ENCODE measurements at regions not wholly inside any gene's neighbourhood (a gene's known extent, or its start where the extent isn't known, plus 50 kb on each side); places are given as distances from the start of the nearest gene placed in this dataset.

DNA sequence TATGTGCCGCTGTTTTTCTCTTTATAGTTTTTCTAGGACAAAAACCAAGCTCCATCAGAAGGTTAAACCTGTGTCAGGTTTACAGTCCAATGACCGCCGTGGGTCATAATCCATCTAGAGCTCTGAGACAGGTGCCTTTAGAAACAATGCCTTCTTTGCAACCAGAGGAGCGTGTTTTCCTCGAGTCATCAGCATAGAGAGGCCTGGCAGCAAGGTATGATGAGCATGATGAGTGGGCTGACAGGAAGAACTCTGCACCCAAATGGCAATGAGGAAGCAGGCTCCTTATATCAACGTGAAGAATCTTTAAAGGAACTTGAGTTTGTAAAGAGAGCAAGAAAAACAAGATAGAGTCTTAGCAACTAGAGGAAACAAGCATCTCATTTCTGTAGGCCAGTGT lies 60.5 kb upstream of the NUDT4 start:
- Histone ChIP-seq H3K27me3 (no peaks in the 10 kb centered on the region), H3K4me3 (no peak overlapping the region), H3K4me1 (peaks cover 0 to 15% (median 6%) of the 10 kb centered on the region in 9 donors), H3K9me3 (no peaks in the 10 kb centered on the region), H3K27ac (no peak overlapping the region), H3K36me3 (no peaks in the 10 kb centered on the region)
- DNase-seq (no peak), ATAC-seq (no peak)
- TF ChIP-seq, protein P1, sequence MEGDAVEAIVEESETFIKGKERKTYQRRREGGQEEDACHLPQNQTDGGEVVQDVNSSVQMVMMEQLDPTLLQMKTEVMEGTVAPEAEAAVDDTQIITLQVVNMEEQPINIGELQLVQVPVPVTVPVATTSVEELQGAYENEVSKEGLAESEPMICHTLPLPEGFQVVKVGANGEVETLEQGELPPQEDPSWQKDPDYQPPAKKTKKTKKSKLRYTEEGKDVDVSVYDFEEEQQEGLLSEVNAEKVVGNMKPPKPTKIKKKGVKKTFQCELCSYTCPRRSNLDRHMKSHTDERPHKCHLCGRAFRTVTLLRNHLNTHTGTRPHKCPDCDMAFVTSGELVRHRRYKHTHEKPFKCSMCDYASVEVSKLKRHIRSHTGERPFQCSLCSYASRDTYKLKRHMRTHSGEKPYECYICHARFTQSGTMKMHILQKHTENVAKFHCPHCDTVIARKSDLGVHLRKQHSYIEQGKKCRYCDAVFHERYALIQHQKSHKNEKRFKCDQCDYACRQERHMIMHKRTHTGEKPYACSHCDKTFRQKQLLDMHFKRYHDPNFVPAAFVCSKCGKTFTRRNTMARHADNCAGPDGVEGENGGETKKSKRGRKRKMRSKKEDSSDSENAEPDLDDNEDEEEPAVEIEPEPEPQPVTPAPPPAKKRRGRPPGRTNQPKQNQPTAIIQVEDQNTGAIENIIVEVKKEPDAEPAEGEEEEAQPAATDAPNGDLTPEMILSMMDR (IDR thresholded peaks at IDR 0.05): no peak
- 77 to 78% methylated on average over 6 of the region's 6 CpGs for WGBS, 2 donors
- intact Hi-C loops (cut with DNase I): no loop called here

DNA sequence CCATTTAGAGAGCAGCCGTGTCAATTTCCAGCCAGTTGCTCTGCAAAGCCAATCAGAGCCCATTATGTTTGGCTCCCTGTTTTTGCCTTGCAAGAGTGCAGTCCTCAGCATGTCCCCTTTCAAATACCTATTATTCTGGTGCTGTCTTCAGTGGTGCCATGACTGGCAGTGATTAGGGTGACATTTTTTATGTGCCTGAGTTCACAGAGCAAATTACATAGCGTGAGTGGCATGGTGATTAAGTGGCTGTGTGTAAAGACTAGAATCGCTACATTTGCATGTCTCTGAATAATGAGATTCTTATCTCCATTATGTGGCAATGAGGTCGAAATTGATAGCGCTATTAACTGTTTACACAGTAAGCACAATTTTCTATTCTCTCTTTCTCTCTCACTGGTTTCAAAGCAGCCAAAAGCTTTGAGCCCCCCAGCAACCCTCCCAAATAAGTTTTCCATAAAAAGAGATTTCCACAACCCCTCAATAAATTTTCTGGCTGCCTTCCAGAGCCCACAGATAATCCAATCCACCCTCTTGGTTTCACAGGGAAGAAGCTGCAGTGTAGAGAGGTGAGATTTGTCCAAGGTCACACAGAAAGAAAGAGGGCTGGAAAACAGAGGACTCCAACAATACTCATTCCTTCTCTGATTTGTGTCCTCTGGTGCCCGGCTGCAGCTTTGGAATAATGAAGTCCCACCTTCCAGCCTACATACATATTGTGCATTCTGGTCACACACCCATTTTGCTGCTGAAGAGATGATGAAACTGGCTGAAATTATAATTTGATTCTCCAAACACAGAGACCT lies 58.8 kb upstream of the NUDT4 start:
- ATAC-seq: no peak
- no peak overlapping the region for H3K27ac ChIP-seq
- H3K36me3 ChIP-seq: no peaks in the 10 kb centered on the region
- H3K4me3 ChIP-seq: no peak overlapping the region
- peaks cover 0 to 16% (median 7%) of the 10 kb centered on the region in 9 donors for H3K4me1 ChIP-seq
- 88 to 90% methylated on average over 6 of the region's 6 CpGs for WGBS, 2 donors
- intact Hi-C loops (cut with DNase I): no loop called here
- no peaks in the 10 kb centered on the region for H3K27me3 ChIP-seq
- H3K9me3 ChIP-seq: no peaks in the 10 kb centered on the region
- DNase-seq: no peak
- TF ChIP-seq, protein P1 (IDR thresholded peaks at IDR 0.05): no peak

DNA sequence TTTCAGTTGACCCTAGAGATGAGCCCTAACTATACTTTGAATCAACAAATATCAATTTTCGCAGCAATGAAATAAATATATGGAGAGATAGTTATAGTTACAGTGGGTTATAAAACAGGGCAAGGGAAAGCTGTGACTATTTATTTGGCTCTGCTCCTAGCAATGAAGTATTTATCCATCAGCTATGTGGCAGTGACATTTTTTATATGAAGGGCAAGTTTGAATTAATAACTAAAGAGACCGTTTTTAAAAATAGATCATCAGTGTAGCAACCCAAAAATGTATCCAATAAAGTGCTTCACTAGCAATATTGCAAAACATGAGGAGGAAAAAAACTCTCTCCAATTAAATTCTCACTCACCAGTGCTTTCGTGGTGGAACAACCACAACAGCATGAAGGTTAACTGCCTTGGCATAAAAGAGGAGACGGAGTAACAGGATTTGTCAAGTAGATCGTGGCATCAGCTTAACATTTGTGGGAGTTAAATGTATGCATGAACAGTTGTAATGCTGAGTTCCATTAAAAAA lies 58.1 kb upstream of the NUDT4 start:
- no peak overlapping the region for H3K27ac ChIP-seq
- TF ChIP-seq, protein P1 (IDR thresholded peaks at IDR 0.05): no peak
- H3K9me3 ChIP-seq: no peaks in the 10 kb centered on the region
- DNase-seq (no peak), ATAC-seq (no peak)
- peaks cover 0 to 17% (median 7%) of the 10 kb centered on the region in 9 donors for H3K4me1 ChIP-seq
- no peaks in the 10 kb centered on the region for H3K27me3 ChIP-seq
- no peaks in the 10 kb centered on the region for H3K36me3 ChIP-seq
- no peak overlapping the region for H3K4me3 ChIP-seq
- intact Hi-C loops (cut with DNase I): no loop called here
- WGBS, 2 donors: 65 to 72% methylated on average over 5 of the region's 5 CpGs

DNA sequence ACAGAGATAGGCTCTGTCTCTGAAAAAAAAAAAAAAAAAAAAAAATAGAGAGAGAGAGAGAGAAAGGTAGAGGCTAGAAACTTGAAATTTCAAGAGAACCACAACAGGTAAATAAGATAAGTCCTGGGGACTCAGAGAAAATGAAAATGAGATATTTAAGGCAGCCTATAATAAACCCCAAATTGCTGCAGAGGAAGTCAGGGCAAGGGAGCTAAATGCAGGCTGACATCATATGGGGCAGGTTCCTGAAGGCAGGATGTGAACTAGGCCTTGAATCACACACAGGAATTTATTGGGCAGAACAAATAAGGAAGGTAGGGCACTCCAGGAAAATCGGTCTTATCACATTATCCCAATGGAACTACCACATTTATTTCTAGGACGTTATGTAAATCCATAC lies 54.9 kb upstream of the NUDT4 start:
- H3K9me3 ChIP-seq: no peaks in the 10 kb centered on the region
- H3K4me3 ChIP-seq: no peak overlapping the region
- intact Hi-C loops (cut with DNase I): no loop called here
- H3K36me3 ChIP-seq: no peaks in the 10 kb centered on the region
- ATAC-seq (no peak), DNase-seq (no peak)
- no peak overlapping the region for H3K27ac ChIP-seq
- TF ChIP-seq, protein P1 (IDR thresholded peaks at IDR 0.05): no peak
- 66 to 72% methylated on average over 2 of the region's 2 CpGs for WGBS, 2 donors
- H3K27me3 ChIP-seq: no peaks in the 10 kb centered on the region
- peaks cover 0 to 9% (median 0%) of the 10 kb centered on the region in 9 donors for H3K4me1 ChIP-seq

Data from heart right ventricle (tissue), 16 donors.